HG03045 (cell line): ENCODE measurements at regions not wholly inside any gene's neighbourhood (a gene's known extent, or its start where the extent isn't known, plus 50 kb on each side); places are given as distances from the start of the nearest gene placed in this dataset.
A peak's percentile ranks its signal among the peaks of the same experiment; 100 is the strongest.
"Not testable (repeated sequence)": the region's sequence is repeated elsewhere in the genome, so short reads cannot be mapped to it uniquely, and the experiment has no call there.

Experiments
- ATAC-seq: cut with Tn5 transposase; IDR thresholded peaks from one replicate; pipeline ENCODE4 v1.9.1; 2021; ENCODE audit warnings: mild to moderate bottlenecking, moderate library complexity; ENCODE audit not compliant: unreplicated experiment

DNA sequence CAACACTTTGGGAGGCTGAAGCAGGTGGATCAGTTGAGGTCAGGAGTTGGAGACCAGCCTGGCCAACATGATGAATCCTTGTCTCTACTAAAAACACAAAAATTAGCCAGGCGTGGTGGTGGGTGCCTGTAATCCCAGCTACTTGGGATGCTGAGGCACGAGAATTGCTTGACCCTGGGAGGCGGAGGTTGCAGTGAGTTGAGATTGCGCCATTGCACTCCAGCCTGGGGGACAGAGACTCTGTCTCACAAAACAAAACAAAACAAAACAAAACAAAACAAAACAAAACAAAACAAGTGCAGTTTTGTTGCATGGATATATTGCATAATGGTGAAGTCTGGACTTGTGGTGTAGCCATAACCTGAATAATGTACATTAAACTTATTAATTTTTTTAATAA lies 133.6 kb upstream of the ZNF217 start:
- ATAC-seq = not testable (repeated sequence)

DNA sequence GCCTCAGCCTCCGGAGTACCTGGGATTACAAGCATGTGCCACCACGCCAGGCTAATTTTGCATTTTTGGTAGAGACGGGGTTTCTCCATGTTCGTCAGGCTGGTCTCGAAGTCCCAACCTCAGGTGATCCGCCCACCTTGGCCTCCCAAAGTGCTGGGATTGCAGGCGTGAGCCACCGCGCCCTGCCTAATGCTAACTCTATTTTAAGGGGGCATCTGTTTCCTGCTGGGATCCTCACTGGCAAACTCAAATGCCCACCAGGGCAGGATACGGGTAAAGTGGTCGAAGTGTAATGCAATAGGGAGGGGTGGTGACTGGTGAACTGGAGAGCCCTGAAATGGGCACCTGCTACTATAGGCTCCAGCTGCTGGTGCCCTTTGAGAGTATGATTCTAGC lies 131.9 kb upstream of the ZNF217 start:
- ATAC-seq = no peak

DNA sequence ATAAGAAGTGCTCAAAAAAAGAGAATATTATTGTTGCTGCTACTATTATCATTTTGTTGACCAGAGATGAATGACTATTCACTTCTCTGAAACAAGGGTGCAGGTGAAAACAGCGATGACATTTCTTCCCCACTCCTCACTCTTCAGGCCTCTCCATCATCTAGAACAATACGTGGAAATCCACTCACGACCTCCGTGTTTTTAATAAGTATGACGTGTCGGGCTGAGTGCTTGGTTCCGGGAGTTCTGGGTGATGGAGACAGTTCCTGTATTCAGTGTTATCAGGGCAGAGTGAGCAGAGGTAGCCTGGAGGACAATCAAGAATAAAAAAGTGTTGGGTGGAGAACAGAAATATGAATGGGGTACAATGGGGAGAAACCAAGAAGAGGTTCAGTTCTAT lies 130.0 kb upstream of the ZNF217 start:
- no peak for ATAC-seq

DNA sequence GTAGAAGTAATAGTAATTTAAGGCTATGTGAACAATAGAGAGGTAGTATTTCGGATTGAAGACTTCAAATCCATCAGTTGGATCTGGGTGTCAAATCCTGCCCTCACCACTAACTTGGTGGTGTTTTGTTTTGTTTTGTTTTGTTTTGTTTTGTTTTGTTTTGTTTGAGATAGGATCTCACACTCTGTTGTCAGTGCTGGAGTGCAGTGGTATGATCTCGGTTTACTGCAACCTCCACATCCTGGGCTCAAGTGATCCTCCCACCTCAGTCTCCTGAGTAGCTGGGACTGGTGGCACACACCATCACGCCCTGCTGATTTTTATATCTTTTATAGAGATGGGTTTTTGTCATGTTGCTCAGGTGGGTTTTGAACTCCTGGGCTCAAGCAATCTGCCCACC lies 129.4 kb upstream of the ZNF217 start:
- ATAC-seq = no peak

DNA sequence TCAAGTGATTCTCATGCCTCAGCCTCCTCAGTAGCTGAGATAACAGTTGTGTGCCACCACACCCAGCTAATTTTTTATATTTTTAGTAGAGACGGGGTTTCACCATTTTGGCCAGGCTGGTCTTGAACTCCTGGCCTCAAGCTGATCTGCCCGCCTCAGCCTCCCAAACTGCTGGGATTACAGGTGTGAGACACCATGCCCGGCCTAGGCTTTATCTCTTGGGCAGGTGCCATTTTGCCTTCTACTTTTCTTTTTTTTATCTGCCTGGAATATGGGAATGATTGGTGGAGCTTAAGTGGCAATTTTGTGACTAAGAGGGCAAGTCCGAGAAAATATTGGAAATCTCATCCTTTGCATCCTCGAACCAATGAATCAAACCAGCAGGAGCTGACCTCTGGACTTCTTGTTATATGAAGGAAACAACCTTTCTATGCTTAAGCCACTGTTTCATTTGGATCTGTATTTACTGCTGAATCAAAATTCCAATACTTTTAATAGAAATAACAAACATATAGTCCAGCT lies 128.9 kb upstream of the ZNF217 start:
- ATAC-seq = no peak

DNA sequence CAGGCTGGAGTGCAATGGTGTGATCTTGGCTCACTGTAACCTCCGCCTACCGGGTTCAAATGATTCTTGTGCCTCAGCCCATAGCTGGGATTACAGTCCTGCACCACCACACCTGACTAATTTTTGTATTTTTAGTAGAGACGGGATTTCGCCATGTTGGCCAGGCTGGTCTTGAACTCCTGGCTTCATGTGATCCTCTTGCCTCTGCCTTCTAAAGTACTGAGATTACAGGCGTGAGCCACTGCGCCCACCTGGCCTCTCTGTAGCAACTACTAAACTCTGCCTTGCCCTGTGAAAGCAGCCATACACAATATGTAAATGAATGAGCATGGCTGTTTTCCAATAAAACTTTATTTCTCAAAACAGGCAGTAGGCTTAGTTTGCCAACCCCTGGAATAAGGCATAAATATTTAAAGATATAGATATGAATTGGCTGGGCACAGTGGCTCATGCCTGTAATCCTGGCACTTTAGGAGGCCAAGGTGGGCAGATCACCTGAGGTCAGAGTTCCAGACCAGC lies 127.9 kb upstream of the ZNF217 start:
- not testable (repeated sequence) for ATAC-seq

DNA sequence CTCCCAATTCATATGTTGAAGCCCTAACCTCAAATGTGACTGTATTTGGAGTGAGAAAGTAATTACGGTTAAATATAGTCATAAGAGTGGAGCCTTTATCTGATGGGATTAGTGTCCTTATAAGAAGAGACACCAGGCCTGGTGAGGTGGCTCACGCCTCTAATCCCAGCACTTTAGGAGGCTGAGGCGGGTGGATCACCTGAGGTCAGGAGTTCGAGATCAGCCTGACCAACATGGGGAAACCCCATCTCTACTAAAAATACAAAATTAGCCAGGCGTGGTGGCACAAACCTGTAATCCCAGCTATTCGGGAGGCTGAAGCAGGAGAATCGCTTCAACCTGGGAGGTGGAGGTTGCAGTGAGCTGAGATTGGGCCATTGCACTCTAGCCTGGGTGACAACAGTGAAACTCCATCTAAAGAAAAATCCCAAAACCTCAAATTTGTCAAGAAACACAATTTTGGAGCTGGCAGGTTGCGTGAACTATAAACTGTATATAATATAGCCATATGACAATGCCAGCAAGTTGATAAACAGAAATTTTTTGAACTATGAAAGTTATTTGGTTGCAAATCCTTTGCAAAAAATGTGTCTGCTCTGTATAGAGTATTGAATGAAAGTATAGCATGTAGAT lies 125.6 kb upstream of the ZNF217 start:
- ATAC-seq = not testable (repeated sequence)

DNA sequence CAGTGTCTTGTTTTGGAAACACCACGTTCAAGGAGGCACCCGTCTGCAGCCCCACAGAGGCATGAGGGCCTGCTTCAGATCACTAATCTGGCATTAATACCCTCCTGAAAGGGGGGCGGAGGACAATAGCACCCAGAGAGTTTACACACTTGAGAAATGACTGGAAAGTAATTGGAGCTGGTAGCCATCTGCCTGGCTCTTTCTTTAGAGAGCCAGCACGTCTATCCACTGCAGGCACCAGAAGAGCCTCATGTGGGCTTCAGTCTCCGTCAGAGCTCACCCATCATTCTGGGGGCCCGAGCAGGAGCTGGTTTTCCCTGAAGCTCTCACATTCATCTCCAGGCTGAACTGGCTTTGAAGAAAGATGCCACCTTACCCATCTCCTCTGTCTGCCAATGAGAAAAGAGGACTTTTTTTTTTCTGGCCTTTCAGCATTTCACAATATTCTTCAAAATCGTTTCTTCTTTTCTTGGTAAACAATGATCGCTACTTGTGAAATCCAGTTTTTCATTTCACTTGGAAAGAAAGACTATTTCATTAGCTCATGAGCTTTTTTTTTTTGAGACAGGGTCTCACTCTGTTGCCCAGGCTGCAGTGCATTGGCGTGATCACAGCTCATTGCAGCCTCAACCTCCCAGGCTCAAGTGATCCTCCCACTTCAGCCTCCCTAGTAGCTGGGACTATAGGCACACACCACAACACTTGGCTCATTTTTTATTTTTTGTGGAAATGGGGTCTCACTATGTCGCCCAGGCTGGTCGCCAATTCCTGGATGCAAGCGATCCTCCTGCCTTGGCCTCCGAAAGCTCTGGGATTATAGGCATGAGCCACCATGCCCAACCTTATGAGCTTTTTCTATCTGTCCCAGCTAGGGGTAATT lies 124.7 kb upstream of the ZNF217 start:
- ATAC-seq = no peak

DNA sequence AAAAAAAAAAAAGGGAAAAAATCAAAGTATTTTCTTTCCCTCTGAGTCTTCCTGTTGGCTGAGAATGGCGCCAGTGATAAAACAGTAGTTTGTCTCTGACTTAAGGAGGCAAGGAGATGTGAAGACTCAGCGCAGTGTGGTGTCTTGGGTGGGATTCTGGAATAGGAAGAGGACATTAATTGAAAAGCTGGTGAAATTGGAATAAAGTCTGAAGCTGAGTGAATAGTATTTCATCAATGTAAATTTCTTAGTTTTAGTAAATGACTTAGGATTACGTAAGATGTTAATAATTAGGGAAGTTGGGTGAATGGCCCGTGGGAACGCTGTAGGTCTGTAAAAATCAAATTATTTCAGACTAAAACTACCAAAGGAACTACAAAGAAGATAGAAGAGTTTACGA lies 122.8 kb upstream of the ZNF217 start:
- no peak for ATAC-seq

DNA sequence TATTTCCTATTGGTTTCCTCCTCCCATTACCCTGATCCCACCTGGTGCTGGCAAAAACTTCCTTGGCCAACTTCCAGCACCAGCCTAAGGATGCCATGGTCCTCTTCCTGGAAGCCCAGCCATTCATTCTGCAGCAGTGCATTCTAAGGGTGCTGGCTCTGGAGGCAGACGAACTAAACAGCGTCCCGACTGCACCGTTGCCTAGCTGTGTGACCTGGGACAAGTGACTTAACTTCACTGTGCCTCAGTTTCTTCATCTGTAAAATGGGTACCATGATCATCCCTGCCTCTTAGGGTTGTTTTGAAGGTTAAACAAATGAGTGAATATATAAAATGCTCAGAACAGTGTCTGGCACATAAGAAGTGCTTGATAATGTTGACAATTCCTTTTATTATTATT lies 120.9 kb upstream of the ZNF217 start:
- no peak for ATAC-seq

DNA sequence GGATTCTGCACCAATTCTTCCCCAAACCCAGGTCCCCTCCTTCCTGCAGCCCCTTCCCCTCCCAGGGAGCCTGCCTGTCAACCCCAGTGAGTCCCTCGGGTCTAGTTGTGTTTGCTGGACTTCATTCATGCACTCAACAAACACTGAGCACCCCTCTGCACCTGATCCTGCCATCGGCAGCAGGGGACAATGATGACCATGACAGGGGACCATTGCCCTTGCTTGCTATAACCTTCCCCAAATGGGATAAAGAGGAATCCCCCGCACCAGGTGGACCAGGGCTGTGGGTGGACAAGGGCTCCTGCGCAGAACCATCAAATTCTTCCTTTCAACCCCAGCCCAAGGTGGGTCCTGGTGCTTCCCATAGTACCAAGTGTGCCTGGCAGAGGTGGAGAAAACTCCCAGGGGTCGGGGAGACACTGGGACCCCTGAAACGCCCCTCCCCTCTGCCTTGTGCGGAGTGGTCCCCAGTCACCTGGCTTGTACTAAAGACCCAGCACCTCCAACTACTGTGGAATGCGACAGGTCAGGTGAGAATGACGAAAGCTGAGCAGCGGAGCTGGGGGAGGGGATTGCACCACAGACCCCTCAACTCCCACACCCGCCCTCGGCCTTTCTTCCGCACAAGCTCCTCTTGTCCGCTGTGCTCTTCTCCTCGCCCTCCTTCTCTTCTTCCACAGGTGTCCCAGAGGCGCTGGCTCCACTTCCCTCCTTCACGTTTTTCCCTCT lies 119.9 kb upstream of the ZNF217 start:
- no peak for ATAC-seq

DNA sequence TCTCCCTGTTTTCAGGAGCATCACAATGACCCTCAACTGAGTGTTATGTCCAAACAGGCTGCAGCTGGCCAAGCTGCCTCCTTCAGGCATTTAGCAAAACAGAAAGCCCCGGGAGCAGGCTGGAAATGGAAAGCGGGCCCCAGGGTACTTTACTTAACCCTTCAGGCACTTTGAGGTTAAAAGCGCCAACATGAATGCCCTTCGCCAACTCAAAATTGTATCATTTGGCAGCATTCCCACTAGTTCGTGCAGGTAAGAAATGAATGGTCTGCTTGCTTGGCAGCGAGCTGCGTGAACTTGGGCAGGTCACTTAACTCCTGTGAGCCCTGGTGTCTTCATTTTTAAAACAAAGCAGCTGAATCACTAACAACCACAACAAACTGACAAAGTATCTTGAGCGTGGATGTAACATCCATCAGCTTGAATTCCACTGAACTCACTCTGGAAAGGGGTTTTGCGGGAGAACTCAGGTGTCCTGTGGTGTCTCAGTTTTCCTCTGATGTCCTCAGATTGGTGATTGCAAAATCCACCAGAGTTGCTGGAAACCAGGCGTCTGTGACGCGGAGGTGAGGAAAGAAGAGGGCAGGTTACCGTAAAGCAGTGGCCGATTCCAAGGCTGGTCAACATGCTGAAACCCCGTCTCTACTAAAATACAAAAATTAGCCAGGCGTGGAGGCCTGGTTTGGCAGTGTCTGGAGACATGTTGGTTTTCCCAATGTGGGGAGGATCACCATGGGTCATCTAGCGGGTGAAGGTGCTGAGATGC lies 118.8 kb upstream of the ZNF217 start:
- no peak for ATAC-seq

DNA sequence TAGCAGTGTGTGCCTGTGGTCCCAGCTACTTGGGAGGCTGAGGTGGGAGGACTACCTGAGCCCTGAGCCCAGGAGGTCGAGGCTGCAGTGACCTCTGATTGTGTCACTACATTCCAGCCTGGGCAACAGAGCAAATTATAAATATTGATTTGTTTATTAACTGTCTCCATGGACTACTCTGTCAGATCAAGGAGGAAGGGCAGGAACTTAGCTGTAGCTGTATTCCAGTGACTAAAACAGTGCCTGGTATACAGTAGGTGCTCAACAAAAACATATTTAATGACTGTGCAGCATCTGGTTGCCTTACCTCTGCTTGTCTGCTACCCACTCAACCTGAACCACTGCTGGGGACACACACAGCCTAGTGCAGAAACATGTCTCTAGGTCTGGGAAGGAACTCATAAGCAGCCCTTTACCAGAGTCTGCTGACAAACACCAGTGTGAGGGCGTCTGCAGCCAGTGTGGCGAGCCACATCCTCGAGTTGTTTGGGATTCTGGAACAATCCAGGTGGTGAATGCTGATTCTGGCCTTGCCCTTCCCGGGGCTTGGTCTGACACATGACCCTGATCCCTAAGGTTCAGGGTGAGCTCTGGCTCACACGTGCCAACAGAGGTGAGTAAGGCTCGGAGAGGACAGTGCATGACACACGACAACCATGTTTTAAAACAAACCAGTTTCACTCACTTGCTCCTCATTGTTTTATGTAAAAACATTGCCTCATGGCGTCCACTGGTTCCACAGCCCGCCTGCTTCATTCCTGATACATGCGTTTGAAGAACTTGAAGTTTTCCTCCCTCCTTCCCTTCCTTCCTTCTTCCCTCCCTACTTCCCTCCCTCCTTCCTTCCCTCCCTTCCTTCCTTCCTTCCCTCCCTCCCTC lies 117.9 kb upstream of the ZNF217 start:
- no peak for ATAC-seq

DNA sequence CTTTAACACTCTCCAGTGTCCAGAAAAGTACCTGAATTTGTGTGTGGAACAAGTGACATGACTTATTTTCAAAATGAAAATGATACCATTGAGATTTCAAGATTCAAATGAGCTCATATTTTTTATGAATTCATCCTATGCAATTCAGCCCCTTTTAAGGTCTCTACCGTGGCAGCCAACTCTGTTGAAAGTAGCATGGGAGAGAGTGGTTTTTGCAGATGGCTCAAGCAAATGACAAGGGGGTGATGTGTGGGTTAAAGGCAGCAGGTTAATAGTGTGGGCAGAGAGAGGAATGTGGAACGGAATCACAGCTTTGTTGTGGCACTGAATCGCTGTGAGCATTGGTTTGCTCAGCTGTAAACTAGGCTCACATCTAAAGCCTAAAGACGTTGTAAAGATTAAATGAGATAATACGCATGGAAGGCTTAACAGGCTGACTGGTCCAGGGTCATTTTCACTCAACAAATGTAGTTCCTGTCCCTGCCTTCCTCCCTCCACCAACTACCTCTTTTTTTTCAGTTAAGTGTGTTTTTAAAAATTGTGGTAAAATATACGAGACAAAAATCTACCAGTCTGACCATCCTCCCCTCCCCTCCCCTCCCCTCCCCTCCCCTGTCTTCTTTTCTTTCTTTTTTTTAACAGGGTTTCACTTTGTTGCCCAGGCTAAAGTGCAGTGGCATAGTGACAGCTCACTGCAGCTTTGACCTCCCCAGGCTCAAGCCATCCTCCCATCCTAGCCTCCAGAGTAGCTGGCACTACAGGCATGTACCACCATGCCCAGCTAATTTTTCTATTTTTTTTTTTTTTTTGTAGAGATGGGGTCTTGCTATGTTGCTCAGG lies 114.7 kb upstream of the ZNF217 start:
- ATAC-seq = peak; percentile 64

DNA sequence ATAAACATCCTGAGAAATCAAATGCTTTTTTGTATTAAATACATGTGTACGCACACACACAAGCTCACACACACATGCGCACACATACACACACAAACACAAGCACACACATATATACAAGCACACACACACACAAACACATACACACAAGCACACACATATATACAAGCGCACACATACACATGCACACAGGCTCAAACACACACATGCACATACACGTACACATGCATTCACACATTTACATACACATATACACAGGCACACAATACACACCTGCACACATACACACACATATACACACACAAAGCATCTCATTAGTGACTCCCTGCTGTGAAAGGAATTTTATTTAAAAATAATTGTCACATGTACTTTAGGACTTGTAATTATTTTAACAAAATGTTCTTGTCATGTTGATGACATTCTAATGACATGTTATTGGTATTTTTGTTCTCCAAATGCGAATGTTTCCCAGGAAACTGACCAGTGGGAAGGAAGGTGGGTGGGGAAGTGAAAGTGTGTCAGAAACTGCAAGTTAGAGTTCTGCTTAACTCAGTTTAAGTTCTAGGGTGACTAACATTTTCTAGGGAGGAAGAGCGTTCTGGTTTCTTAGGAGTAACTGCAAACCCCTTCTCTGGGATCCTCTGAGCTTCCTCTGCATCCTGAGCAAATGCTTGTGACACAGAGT lies 113.9 kb upstream of the ZNF217 start:
- peak; percentile 21 for ATAC-seq

DNA sequence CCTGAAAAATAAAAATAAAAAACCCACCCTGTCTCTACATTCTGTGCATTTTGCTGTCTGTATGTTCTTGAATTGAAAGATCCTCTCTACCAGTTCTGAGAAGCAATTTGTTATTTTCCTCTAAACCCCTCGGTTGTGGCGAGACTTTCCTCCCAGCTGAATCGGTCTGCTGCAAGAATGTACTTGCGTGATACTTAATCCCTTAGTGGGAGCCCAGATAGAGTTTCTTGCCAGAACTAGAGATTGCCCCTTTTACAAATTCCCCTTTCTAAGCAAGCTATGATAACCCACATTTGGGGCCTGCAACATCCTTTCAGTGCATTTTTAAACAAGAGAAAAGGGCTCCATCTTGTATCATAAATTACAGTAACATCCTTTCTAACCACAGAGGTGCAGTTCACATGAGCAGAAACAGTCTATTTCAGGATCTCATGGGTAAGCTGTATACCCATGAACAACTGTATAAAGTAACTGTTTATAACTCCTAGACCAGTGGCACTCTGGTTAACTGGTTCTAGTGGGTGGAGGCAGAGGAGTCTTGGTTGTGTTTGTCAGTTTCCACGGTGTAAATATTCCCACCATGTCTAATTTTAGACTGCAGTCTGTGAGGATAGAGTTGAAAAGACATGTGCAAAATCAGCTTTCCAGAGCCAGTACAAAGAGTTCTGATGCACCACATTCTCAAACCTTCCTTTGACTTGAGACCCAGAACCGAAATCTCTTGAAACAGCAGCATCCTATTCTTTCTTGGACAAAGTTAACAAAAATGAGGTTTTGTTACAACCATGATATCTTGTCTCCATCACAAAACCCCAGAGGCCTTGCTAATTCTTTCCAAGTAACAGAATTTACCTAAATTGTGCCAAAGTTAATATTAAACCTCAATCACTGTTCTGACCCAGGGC lies 113.1 kb upstream of the ZNF217 start:
- ATAC-seq = no peak

DNA sequence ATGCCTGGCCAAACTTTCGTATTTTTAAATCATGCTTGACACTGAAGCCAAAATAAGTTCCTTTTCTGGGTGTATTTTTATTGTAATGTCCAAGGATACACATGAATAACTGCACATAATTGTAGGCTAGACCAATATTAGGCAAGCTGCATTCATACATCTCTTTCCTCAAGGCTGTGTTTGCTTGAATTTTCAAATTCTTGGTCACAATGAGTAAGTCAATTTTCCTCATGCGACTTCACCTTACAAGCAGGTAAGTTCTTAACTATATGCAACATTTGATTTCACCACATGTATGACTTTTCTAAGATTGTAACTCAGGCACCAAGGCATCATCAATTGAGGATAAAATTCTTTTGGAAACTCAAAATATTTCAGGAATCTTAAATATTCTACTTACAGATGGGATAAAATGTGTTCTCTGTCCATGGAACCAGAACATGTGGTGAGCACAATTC lies 112.4 kb upstream of the ZNF217 start:
- no peak for ATAC-seq
